22Rv1 (cell line): ENCODE measurements at regions not wholly inside any gene's neighbourhood (a gene's known extent, or its start where the extent isn't known, plus 50 kb on each side); places are given as distances from the start of the nearest gene placed in this dataset.

Experiments used
- H3K27ac ChIP-seq: fragments of 450-650 bp; 2 replicates; pipeline ENCODE4 v1.5.1; 2017
- ZFX ChIP-seq: fragments of 450-650 bp; IDR thresholded peaks from 2 replicates; pipeline ENCODE4 v1.6.1; 2017; ENCODE audit warnings: antibody characterized with exemption, borderline replicate concordance
- TF ChIP-seq, protein P1 (sequence below): fragments of 450-650 bp; IDR thresholded peaks from 2 replicates; pipeline ENCODE4 v1.5.1; 2017; ENCODE audit warnings: mild to moderate bottlenecking

GRCh38 chr3:181764544-181764943 lies 52.8 kb downstream of the SOX2 start:
- H3K27ac ChIP-seq, result no peak overlapping the region
- TF ChIP-seq, protein P1, sequence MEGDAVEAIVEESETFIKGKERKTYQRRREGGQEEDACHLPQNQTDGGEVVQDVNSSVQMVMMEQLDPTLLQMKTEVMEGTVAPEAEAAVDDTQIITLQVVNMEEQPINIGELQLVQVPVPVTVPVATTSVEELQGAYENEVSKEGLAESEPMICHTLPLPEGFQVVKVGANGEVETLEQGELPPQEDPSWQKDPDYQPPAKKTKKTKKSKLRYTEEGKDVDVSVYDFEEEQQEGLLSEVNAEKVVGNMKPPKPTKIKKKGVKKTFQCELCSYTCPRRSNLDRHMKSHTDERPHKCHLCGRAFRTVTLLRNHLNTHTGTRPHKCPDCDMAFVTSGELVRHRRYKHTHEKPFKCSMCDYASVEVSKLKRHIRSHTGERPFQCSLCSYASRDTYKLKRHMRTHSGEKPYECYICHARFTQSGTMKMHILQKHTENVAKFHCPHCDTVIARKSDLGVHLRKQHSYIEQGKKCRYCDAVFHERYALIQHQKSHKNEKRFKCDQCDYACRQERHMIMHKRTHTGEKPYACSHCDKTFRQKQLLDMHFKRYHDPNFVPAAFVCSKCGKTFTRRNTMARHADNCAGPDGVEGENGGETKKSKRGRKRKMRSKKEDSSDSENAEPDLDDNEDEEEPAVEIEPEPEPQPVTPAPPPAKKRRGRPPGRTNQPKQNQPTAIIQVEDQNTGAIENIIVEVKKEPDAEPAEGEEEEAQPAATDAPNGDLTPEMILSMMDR, result no peak

- no peak for TF ChIP-seq ZFX
- H3K27ac ChIP-seq, result no peak overlapping the region
Observed at GRCh38 chr3:181770296-181770695, 58.6 kb downstream of the SOX2 start.

GRCh38 chr3:181771120-181771519 lies 59.4 kb downstream of the SOX2 start:
- TF ChIP-seq, protein P1, result no peak
- no peak for TF ChIP-seq ZFX

DNA sequence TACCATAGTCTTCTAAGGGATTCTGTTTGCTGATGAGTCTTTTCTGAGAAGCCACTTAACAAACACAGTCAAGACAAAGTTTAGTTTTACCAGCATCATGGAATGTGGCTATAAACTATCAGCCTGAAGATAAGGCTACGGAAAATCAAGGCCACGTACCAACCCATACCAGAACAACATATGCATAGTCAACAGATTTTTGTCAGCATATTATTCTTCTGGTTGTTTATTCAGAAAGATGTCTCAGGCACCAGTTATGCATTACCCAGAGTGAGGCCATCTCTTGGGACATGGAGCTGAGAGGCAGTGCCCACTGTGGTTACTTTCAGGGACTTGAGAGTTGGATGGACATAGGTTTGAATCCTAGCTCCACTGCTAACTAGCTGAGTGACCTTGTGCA lies 60.4 kb downstream of the SOX2 start:
- TF ChIP-seq, protein P1, result no peak
- TF ChIP-seq ZFX, result no peak
- no peak overlapping the region for H3K27ac ChIP-seq

More at GRCh38 chr3:181771120-181771519, 59.4 kb downstream of the SOX2 start:
- no peak overlapping the region for H3K27ac ChIP-seq

DNA sequence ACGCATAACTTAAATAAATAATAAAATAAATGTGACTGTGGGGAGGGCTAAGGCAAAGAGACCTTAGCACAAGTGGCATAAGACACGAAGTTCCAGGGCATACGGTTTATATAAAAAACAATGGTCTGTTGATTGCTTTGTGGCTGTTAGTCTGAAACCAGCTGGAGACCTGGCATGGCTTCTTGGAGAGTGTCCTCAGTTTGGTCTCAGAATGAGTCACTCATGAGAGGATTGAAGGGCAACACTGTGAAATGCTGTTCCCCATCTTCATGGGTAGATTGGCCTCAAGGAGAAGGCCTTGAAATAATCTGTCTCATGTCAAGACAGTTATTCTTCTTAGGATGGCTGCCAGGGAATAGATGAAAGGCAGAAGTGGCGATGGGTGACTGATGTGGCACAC lies 62.2 kb downstream of the SOX2 start:
- TF ChIP-seq, protein P1, result no peak
- TF ChIP-seq ZFX, result no peak
- H3K27ac ChIP-seq, result no peak overlapping the region

- no peak overlapping the region for H3K27ac ChIP-seq
- TF ChIP-seq ZFX, result no peak
Observed at GRCh38 chr3:181782306-181782954, 70.7 kb downstream of the SOX2 start.

DNA sequence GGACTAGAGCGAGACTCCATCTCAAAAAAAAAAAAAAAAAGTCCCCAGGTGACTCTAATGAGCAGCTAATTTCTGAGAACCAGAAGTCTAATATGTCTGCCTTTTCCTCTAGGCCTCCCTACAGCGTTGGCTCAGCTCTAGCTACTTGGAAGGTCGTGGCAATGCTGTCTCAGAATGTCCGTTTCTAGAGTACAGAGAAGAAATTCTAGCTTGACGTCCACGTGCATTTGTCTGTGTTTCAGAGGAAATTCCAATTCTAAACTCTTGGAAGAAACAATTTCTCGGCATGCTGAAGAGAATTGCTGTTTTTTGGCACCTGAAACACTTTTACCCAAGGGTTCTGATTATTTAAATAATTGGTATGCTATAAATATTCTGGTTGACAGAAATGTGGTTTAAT lies 78.8 kb downstream of the SOX2 start:
- no peak overlapping the region for H3K27ac ChIP-seq

GRCh38 chr3:181791056-181791955 lies 79.6 kb downstream of the SOX2 start:
- no peak overlapping the region for H3K27ac ChIP-seq
- no peak for TF ChIP-seq ZFX
- TF ChIP-seq, protein P1, result no peak

More for the DNA sequence above, 78.8 kb downstream of the SOX2 start:
- no peak for TF ChIP-seq ZFX
- TF ChIP-seq, protein P1, result no peak
